ENCODE measurements at regions not wholly inside any gene's neighbourhood (a gene's known extent, or its start where the extent isn't known, plus 50 kb on each side); places are given as distances from the start of the nearest gene placed in this dataset.

DNA sequence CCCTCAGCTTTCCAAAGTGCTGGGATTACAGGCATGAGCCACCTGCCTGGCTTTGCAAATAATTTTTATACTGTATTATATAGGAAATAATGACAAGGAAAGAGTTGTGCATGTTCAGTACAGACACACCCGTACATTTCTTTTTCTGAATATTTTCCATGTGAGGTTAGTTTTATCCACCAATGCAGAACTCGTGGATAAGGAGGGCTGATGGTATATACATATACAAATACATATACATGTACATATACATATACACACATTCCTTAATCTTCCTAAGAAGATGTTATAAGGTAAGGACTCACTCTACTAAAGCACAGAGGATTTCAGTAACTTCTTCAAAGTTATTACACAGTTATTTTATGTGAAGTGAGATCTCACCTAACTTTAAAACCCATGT lies 925.8 kb downstream of the C4orf33 start:
- no peak for TF ChIP-seq POLR2A (IDR thresholded peaks at IDR 0.05)
- TF ChIP-seq, protein P1, sequence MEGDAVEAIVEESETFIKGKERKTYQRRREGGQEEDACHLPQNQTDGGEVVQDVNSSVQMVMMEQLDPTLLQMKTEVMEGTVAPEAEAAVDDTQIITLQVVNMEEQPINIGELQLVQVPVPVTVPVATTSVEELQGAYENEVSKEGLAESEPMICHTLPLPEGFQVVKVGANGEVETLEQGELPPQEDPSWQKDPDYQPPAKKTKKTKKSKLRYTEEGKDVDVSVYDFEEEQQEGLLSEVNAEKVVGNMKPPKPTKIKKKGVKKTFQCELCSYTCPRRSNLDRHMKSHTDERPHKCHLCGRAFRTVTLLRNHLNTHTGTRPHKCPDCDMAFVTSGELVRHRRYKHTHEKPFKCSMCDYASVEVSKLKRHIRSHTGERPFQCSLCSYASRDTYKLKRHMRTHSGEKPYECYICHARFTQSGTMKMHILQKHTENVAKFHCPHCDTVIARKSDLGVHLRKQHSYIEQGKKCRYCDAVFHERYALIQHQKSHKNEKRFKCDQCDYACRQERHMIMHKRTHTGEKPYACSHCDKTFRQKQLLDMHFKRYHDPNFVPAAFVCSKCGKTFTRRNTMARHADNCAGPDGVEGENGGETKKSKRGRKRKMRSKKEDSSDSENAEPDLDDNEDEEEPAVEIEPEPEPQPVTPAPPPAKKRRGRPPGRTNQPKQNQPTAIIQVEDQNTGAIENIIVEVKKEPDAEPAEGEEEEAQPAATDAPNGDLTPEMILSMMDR (IDR thresholded peaks at IDR 0.05), result no peak
